ENCODE measurements at regions not wholly inside any gene's neighbourhood (a gene's known extent, or its start where the extent isn't known, plus 50 kb on each side); places are given as distances from the start of the nearest gene placed in this dataset.

GRCh38 chrX:39821709-39822095 is 276.1 kb downstream of the BCOR start:
- DNase-seq = no peak

DNA sequence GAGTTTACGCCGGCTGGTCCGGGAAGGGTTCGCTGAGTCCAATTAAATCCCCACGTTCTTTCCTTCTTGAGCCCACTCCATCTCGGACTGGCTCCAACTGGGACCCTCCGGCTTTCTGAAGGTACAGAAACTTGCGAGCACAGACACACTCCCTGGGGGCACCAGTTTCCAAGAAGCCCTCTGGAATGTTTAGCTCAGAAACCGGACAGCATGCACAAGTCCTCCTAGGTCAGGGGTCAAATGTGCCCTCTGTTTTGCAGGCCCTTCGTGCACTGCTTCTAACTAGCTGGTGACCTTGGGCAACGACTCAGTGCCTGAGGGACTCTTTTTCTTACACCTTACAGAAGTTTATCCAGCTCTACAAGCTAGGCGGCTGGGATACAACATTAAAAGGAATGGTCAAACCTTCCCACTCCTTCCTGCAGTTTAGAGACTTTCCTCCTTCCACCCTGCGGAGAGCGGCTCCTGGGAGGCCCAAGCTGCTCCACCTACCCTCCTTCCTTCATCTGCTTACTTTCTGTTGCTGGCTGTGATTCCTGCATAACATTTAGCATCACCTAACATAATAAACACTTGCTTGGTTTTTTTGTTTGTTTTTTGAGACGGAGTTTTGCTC is 275.5 kb downstream of the BCOR start:
- no peak for DNase-seq

DNA sequence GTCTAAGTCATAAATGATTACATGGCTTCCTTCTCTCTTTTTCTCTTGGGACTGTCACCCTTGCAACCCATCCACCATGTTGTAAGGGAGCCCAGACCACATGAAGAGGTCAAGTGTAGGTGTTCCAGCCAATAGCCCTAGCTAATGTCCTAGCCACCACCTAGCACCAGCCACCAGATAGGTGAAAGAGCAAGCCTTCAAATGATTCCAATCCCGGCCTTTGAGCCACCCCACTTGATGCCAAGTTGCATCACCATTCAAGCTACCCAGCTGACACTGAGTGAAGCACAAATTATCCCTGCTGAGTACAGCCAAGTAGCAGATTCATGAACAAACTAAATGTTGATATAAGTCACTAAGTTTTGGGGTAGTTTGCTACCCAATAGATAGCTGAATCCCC is 274.3 kb downstream of the BCOR start:
- no peak for DNase-seq

DNA sequence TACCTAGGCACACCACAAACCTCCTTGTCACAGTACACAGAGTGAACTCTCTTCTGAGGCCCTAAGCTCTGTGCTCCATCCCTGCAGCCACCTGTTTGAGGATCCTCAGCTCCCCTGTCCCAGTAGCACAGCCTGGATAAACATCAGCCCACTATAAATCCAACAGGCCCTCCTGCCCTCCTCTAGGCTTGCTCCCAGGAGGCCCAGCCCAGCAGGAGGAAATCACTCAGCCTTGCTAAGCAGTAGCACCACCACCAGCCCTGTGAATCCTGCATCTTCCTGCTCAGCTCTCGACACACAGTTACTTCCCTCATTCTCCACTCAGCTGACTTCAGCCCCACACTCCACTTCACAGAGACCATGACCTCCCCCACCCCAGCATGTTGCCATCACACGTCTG is 273.9 kb downstream of the BCOR start:
- no peak for DNase-seq

GRCh38 chrX:39826813-39827543 is 270.8 kb downstream of the BCOR start:
- no peak for DNase-seq

- no peak for DNase-seq
Observed at GRCh38 chrX:39827951-39828350, 269.8 kb downstream of the BCOR start.

GRCh38 chrX:39828971-39829370 is 268.8 kb downstream of the BCOR start:
- no peak for DNase-seq

GRCh38 chrX:39829965-39830364 is 267.8 kb downstream of the BCOR start:
- DNase-seq = no peak

GRCh38 chrX:39830414-39830813 is 267.3 kb downstream of the BCOR start:
- no peak for DNase-seq

- no peak for DNase-seq
Observed at GRCh38 chrX:39832211-39832610, 265.5 kb downstream of the BCOR start.

GRCh38 chrX:39834600-39834999 is 263.2 kb downstream of the BCOR start:
- DNase-seq = no peak

DNA sequence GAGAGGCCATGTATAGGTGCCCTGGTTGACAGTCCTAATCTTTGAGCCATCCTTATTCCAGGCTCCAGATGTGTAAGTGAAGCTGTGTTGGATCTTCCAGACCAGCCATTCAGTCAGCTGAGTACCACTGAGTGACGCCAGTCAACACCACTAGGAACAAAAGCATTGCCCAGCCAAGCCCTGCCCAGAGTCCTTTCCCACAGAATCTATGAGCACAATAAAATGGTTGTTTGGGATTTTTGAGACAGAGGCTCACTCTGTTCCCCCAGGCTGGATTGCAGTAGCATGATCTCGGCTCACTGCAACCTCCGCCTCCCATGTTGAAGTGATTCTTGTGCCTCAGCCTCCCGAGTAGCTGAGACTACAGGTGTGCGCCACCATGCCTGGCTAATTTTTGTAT is 262.5 kb downstream of the BCOR start:
- no peak for DNase-seq

DNA sequence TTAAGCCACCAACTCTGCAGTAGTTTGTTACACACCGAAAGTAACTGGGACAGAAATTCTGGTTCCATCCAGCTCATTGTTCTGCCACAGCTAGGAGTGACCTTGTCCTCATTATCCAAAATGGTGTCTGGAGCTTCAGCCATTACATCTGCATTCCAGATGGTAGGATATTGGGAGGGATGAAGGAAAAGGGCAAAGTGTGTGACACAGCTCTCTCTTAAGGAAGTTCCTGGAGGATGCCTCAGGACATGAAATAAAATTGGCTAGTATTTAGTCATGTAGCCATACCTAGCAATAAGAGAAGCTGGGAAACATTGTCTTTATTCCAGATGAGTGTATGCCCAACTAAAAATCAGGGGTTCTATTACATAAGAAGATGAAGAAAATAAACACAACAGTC is 262.0 kb downstream of the BCOR start:
- DNase-seq = no peak

GRCh38 chrX:39836802-39837420 is 260.8 kb downstream of the BCOR start:
- no peak for DNase-seq

DNA sequence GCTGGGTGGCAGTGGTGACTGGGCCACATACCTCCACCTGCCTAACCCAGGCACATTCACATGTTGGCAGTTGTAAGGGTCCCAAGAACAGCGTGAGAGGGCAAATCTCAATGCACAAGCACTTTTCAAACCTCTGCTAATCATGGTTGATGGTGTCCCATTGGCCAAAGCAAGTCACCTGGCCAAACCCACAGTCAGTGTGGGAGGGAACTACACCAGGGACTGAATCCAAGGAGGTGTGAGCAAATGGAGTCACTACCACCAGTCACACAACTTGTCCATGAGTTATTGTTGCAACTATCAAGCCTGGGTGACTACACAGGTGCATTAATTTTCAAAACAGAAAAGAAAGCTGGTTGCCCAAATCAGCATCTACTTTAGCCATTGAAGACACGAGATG is 260.1 kb downstream of the BCOR start:
- DNase-seq = no peak

- no peak for DNase-seq
Observed at GRCh38 chrX:39839371-39839770, 258.4 kb downstream of the BCOR start.

DNA sequence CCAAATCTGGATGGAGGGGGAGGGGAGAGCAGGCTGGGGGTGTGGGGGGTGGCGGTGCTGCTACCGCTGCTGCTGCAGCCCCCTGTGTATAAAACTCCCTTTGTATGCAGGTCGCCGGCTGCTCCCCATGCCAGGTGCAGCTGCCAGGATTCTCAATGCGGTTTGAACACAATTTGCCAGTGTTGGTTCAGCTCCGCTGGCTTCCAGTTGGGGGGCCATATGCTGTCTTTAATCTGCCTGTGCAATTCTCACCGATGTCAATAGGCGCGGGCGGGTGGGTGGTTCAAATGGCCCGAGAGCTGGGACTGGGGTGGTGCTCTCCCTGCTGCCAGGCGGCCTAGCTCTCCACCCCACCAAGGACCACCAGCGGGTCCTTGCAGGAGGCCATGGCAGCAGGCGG is 257.6 kb downstream of the BCOR start:
- no peak for DNase-seq

DNA sequence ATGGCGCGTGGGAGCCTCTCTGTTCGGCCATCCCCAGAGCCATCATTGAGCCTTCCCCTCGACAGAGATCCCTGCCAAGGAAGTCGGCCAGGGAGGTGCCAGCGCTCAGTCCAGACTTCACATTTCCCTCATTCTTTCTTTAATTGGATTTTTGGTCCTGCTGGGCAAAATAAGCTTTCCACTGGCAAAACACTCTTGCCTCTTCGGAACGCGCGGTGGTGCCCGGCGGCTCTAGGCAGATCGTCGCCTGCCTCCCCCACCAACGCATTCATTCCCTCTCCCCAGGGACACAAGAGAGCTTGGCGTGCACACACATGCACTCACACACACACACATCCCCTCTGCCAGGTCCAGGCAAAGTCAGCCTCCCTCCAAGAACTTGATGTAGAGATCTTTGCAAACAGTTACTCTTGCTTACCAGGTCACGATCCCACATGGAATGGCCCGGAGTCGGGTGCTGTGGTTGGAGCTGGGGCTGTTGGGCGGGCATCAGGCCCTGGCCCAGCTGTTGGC is 257.1 kb downstream of the BCOR start:
- no peak for DNase-seq

DNA sequence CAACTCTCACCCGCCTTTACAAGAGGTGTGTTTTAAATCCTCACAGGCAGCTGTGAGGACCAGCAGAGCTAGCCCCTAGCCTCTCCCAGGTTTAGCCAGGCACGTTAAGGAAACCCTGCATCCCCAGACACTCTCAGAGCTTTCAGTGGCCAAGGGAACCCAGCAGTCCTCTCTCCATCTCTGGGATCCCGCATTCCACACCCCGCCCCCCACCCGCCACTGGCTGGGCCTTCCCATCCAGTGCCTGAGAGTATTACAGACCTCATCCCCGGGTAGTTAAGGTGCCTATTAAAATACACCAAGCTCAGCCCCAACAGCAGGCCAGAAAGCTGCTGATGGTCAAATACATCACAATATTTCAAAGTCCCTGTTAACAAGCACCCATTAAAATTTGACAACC is 256.2 kb downstream of the BCOR start:
- DNase-seq = no peak

GRCh38 chrX:39842281-39842973 is 255.3 kb downstream of the BCOR start:
- DNase-seq = no peak

GRCh38 chrX:39843318-39843717 is 254.4 kb downstream of the BCOR start:
- no peak for DNase-seq

- no peak for DNase-seq
Observed at GRCh38 chrX:39845233-39845632, 252.5 kb downstream of the BCOR start.

- no peak for DNase-seq
Observed at GRCh38 chrX:39846460-39846859, 251.3 kb downstream of the BCOR start.

DNA sequence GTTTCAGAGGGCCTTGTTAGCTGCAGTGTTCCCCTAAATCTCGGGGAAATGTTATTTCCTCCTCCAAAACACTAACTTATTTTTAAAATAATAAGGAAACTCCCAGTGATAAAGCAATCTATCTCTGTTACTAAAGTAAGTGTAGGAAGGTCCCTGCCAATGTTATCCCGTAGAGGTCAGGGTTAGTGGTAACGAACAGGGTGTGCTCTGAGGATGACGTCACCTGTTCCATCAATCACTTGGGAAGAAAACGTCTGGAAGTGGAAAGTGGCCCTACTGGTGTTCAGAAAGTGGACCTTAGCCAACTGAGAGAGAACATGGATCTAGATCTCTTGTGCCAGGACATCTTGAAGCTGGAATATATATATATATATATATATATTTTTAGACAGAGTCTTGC is 249.5 kb downstream of the BCOR start:
- DNase-seq = no peak

Measured in NCI-H2081 treated with DMSO at 0.1 percent for 48 hours (cell line).